ENCODE measurements at regions not wholly inside any gene's neighbourhood (a gene's known extent, or its start where the extent isn't known, plus 50 kb on each side); places are given as distances from the start of the nearest gene placed in this dataset.

GRCh38 chr3:24604215-24604614 lies 109.6 kb upstream of the THRB start:
- ChIA-PET POLR2A (no interaction called here), CTCF (no interaction called here)
- no peak for TF ChIP-seq CTCF (IDR thresholded peaks at IDR 0.05; ENCODE audit: insufficient read depth, low read depth, low read length)
- Histone ChIP-seq H3K4me3 (ENCODE audit: low read depth, low read length) (no peak overlapping the region), H3K27me3 (ENCODE audit: control insufficient read depth, insufficient read depth, low read length) (0 out of 2 replicates have a peak, but pooled peaks cover 1% of the 10 kb centered on the region), H3K36me3 (ENCODE audit: control insufficient read depth, insufficient read depth, low read length) (no peaks in the 10 kb centered on the region)
- no peak for DNase-seq (ENCODE audit: low read depth)

DNA sequence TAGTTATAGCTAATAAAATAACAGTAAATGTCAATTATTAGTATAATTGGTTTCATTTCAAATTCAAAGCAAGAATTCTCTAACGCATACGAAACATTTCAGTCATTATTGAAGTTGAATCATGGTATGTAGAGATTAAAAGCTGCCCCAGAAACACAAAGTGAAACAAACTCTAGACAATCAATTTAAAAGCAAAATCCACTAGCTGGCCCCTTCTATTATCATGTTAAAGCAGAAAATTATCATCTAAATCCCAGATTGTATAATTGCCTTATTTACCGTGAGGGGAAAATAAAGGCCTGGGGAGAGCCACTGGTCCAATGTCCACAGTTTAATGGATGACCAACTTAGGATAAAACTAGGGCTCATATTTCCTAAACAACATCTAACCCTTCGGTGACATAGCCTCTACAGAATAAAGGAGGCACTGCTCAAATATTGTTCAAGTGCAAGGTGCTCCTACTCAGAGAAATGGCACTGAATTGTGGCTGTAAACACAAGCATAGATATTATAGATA lies 110.9 kb upstream of the THRB start:
- TF ChIP-seq CTCF (IDR thresholded peaks at IDR 0.05; ENCODE audit: insufficient read depth, low read depth, low read length), result no peak

DNA sequence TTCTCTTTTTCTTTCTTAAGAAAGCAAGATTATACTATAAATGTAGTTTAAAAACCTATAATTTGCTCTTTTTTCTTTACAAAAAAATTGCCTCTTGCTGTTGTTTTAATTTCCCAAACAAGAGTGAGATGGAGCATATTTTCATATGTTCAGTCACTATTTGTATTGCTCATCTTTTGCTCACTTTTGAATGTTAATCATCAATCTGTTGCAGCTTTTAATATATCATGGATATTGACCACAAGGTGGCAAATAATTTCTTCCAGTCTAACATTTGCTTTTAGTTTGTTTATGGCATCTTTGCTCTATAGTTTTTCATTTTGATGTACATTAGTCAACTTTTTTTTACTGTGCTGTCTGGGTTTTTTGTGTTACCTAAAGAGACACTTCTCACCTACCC lies 112.6 kb upstream of the THRB start:
- CTCF ChIA-PET, result no interaction called here

More for the DNA sequence above, 110.9 kb upstream of the THRB start:
- ChIA-PET POLR2A (no interaction called here), CTCF (no interaction called here)
- DNase-seq (ENCODE audit: low read depth), result no peak
- 0 out of 2 replicates have a peak, but pooled peaks cover 1% of the 10 kb centered on the region for H3K27me3 ChIP-seq (ENCODE audit: control insufficient read depth, insufficient read depth, low read length)
- H3K4me3 ChIP-seq (ENCODE audit: low read depth, low read length), result no peak overlapping the region
- no peaks in the 10 kb centered on the region for H3K36me3 ChIP-seq (ENCODE audit: control insufficient read depth, insufficient read depth, low read length)

GRCh38 chr3:24608701-24609390 lies 114.2 kb upstream of the THRB start:
- no peaks in the 10 kb centered on the region for H3K36me3 ChIP-seq (ENCODE audit: control insufficient read depth, insufficient read depth, low read length)
- no peak for DNase-seq (ENCODE audit: low read depth)
- no peak for TF ChIP-seq CTCF (IDR thresholded peaks at IDR 0.05; ENCODE audit: insufficient read depth, low read depth, low read length)
- no peaks in the 10 kb centered on the region for H3K27me3 ChIP-seq (ENCODE audit: control insufficient read depth, insufficient read depth, low read length)
- ChIA-PET POLR2A (no interaction called here), CTCF (interaction anchor here (0.7 kb wide), 1 partner anchor 11 kb away, joined by 3 read pairs; no protein-coding TSS in a partner anchor)
- H3K4me3 ChIP-seq (ENCODE audit: low read depth, low read length), result no peak overlapping the region

More for the DNA sequence above, 112.6 kb upstream of the THRB start:
- no peak for TF ChIP-seq CTCF (IDR thresholded peaks at IDR 0.05; ENCODE audit: insufficient read depth, low read depth, low read length)
- Histone ChIP-seq H3K27me3 (ENCODE audit: control insufficient read depth, insufficient read depth, low read length) (no peaks in the 10 kb centered on the region), H3K4me3 (ENCODE audit: low read depth, low read length) (no peak overlapping the region), H3K36me3 (ENCODE audit: control insufficient read depth, insufficient read depth, low read length) (no peaks in the 10 kb centered on the region)
- DNase-seq (ENCODE audit: low read depth), result no peak
- POLR2A ChIA-PET, result no interaction called here

- Histone ChIP-seq H3K36me3 (ENCODE audit: control insufficient read depth, insufficient read depth, low read length) (no peaks in the 10 kb centered on the region), H3K27me3 (ENCODE audit: control insufficient read depth, insufficient read depth, low read length) (no peaks in the 10 kb centered on the region), H3K4me3 (ENCODE audit: low read depth, low read length) (no peak overlapping the region)
- CTCF ChIA-PET, result no interaction called here
- TF ChIP-seq CTCF (IDR thresholded peaks at IDR 0.05; ENCODE audit: insufficient read depth, low read depth, low read length), result no peak
- DNase-seq (ENCODE audit: low read depth), result no peak
- POLR2A ChIA-PET, result no interaction called here
These were observed 119.7 kb upstream of the THRB start for GRCh38 chr3:24614359-24614758.
